Parathyroid adenoma (tissue), 2 donors: ENCODE measurements at regions not wholly inside any gene's neighbourhood (a gene's known extent, or its start where the extent isn't known, plus 50 kb on each side); places are given as distances from the start of the nearest gene placed in this dataset.

Experiments used
- H2AFZ ChIP-seq: fragments of 300-600 bp; sonication (generic); one replicate; pipeline ENCODE4 v1.7.0; 2017; ENCODE audit warnings: antibody characterized with exemption, mild to moderate bottlenecking
- H3K27ac ChIP-seq: fragments of 300-600 bp; sonication (generic); one replicate; pipeline ENCODE4 v1.7.0; 2017
- H3K27me3 ChIP-seq: fragments of 300-600 bp; sonication (generic); one replicate; pipeline ENCODE4 v1.7.0; 2017; ENCODE audit warnings: low read length; ENCODE audit not compliant: control insufficient read depth, insufficient read depth
- H3K36me3 ChIP-seq: fragments of 300-600 bp; sonication (generic); one replicate; pipeline ENCODE4 v1.7.0; 2017; ENCODE audit warnings: low read length; ENCODE audit not compliant: control insufficient read depth, insufficient read depth
- H3K4me1 ChIP-seq: fragments of 300-600 bp; sonication (generic); one replicate; pipeline ENCODE4 v1.7.0; 2017; ENCODE audit warnings: control low read depth
- H3K4me2 ChIP-seq: fragments of 300-600 bp; sonication (generic); one replicate; pipeline ENCODE4 v1.7.0; 2017; ENCODE audit warnings: low read length
- H3K4me3 ChIP-seq: fragments of 300-600 bp; sonication (generic); one replicate; pipeline ENCODE4 v1.7.0; 2017; ENCODE audit warnings: low read depth, low read length
- H3K79me2 ChIP-seq: fragments of 300-600 bp; sonication (generic); one replicate; pipeline ENCODE4 v1.7.0; 2017; ENCODE audit warnings: control low read depth
- H3K9ac ChIP-seq: fragments of 300-600 bp; sonication (generic); one replicate; pipeline ENCODE4 v1.7.0; 2017; ENCODE audit warnings: mild to moderate bottlenecking
- H3K9me3 ChIP-seq: fragments of 300-600 bp; sonication (generic); one replicate; pipeline ENCODE4 v1.7.0; 2017; ENCODE audit warnings: low read length; ENCODE audit not compliant: control insufficient read depth
- CTCF ChIP-seq: fragments of 300-600 bp; sonication (generic); IDR thresholded peaks from one replicate; pipeline ENCODE4 v1.7.0; 2017; ENCODE audit warnings: antibody characterized with exemption, mild to moderate bottlenecking
- donor health status: primary hyperparathyroidism.

DNA sequence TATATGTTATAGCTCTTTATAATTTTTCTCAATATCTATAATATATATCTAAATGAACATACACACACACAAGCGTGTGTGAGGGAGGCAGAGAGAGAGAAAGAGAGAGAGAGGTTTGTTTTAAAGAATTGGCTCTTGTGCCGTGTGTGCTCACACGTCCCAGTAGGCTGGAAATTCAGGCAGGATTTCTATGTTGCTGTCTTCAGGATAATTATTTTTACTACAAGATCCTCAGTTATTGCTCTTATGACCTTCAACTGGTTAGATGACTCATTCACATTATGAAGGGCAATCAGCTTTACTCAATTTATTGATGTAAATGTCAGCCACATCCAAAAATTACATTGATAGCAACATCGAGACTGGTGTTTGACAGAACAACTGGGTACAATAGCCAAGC, 1520.7 kb upstream of the PCDH7 start:
- Histone ChIP-seq H3K36me3 (no peaks in the 10 kb centered on the region), H3K4me1 (no peaks in the 10 kb centered on the region), H3K79me2 (no peaks in the 10 kb centered on the region), H3K27ac (no peak overlapping the region), H3K4me3 (no peak overlapping the region), H3K9me3 (no peaks in the 10 kb centered on the region), H2AFZ (no peak overlapping the region), H3K4me2 (no peak overlapping the region), H3K9ac (no peak overlapping the region), H3K27me3 (no peaks in the 10 kb centered on the region)
- TF ChIP-seq CTCF = no peak

GRCh38 chr4:29213020-29213419, 1507.1 kb upstream of the PCDH7 start:
- Histone ChIP-seq H3K4me1 (no peaks in the 10 kb centered on the region), H3K4me3 (no peak overlapping the region), H2AFZ (no peak overlapping the region), H3K27me3 (no peaks in the 10 kb centered on the region), H3K4me2 (no peak overlapping the region), H3K79me2 (no peaks in the 10 kb centered on the region), H3K36me3 (no peaks in the 10 kb centered on the region), H3K27ac (no peak overlapping the region), H3K9me3 (no peaks in the 10 kb centered on the region), H3K9ac (no peak overlapping the region)
- no peak for TF ChIP-seq CTCF

- Histone ChIP-seq H3K4me3 (no peak overlapping the region), H3K79me2 (no peaks in the 10 kb centered on the region), H3K9me3 (no peaks in the 10 kb centered on the region), H3K36me3 (no peaks in the 10 kb centered on the region), H3K9ac (no peak overlapping the region), H3K27ac (no peak overlapping the region), H3K4me1 (no peaks in the 10 kb centered on the region), H3K27me3 (no peaks in the 10 kb centered on the region), H3K4me2 (no peak overlapping the region), H2AFZ (no peak overlapping the region)
- no peak for TF ChIP-seq CTCF
Observed at GRCh38 chr4:29220761-29221160, 1499.4 kb upstream of the PCDH7 start.

DNA sequence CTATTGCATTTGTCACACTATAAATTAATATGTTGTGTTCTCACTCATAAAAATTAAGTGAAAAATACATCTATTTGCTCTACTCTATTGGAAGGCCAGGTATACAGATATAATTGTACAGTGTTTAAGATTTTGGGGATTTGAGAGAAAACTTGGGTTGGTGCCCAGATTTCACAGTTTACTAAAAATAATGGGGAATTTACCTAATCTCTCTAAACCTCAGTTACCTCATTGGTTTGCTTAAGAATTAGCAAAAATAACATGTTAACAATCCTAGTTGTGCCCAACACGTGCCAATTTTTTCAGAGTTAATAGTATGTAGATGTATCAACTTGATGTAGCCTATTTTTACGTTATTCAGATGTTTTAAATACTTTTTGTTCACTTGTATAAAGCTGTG, 1495.3 kb upstream of the PCDH7 start:
- Histone ChIP-seq H3K4me2 (no peak overlapping the region), H3K9me3 (no peaks in the 10 kb centered on the region), H3K4me3 (no peak overlapping the region), H2AFZ (no peak overlapping the region), H3K27ac (no peak overlapping the region), H3K9ac (no peak overlapping the region), H3K36me3 (no peaks in the 10 kb centered on the region), H3K79me2 (no peaks in the 10 kb centered on the region), H3K4me1 (no peaks in the 10 kb centered on the region), H3K27me3 (no peaks in the 10 kb centered on the region)
- no peak for TF ChIP-seq CTCF

- Histone ChIP-seq H3K27ac (no peak overlapping the region), H3K27me3 (no peaks in the 10 kb centered on the region), H2AFZ (no peak overlapping the region), H3K79me2 (no peaks in the 10 kb centered on the region), H3K9ac (no peak overlapping the region), H3K9me3 (no peaks in the 10 kb centered on the region), H3K36me3 (no peaks in the 10 kb centered on the region), H3K4me1 (no peaks in the 10 kb centered on the region), H3K4me3 (no peak overlapping the region), H3K4me2 (no peak overlapping the region)
- TF ChIP-seq CTCF = no peak
Observed at GRCh38 chr4:29240641-29241040, 1479.5 kb upstream of the PCDH7 start.
